ENCODE measurements at regions not wholly inside any gene's neighbourhood (a gene's known extent, or its start where the extent isn't known, plus 50 kb on each side); places are given as distances from the start of the nearest gene placed in this dataset.

- TF ChIP-seq EP300 (IDR thresholded peaks at IDR 0.05; ENCODE audit: borderline replicate concordance) (no peak), CEBPB (IDR thresholded peaks at IDR 0.05) (no peak)
Observed at GRCh38 chr7:18132811-18133210, 105.2 kb upstream of the PRPS1L1 start.

Data from Ishikawa (cell line).